SK-N-SH (cell line): ENCODE measurements at regions not wholly inside any gene's neighbourhood (a gene's known extent, or its start where the extent isn't known, plus 50 kb on each side); places are given as distances from the start of the nearest gene placed in this dataset.
A peak's percentile ranks its signal among the peaks of the same experiment; 100 is the strongest.

Experiments used
- CTCF ChIA-PET: fragments of 300-600, 350-600 bp; formaldehyde crosslinking; extraction: SDS; loops from one replicate; lab custom pipeline; 2021; lab: Yijun Ruan, JAX
- POLR2A ChIA-PET: fragments of 350-600 bp; sonication (Branson Sonifier 250); formaldehyde crosslinking; extraction: SDS; loops from one replicate; lab custom pipeline; 2020; ENCODE audit warnings: antibody characterized with exemption, inconsistent platforms; lab: Yijun Ruan, JAX
- DNase-seq: peaks from one replicate; pipeline ENCODE4 v3.0.0; 2012
- H2AFZ ChIP-seq: fragments of 200-600 bp; sonication (generic); 2 replicates; pipeline ENCODE4 v1.8.1; 2016; ENCODE audit warnings: antibody characterized with exemption, mild to moderate bottlenecking, low read depth
- H3F3A ChIP-seq: fragments of 200-600 bp; sonication (generic); replicated peaks from 2 replicates; pipeline ENCODE3; 2016; ENCODE audit warnings: antibody characterized with exemption, mild to moderate bottlenecking; ENCODE audit not compliant: insufficient read depth
- H3K27ac ChIP-seq, 2 experiments: fragments of 200-500 bp in 1 of 2; fragments of 200-600 bp in 1 of 2; sonication (Bioruptor generic) in 1 of 2; sonication (generic), shearing (Covaris generic) in 1 of 2; 2 replicates each; pipeline versions ENCODE4 v1.5.1 to v1.6.1; 2014 to 2016; ENCODE audit warnings: low read depth in 2 of 2, inconsistent platforms in 1 of 2, low read length in 1 of 2, mild to moderate bottlenecking in 1 of 2, mixed read lengths in 1 of 2
- H3K27me3 ChIP-seq: fragments of 200-600 bp; sonication (generic), shearing (Covaris generic); 2 replicates; pipeline ENCODE4 v1.6.1; 2016; ENCODE audit warnings: mixed run types; ENCODE audit not compliant: insufficient read depth
- H3K36me3 ChIP-seq, 2 experiments: fragments of 200-500 bp in 1 of 2; fragments of 200-600 bp in 1 of 2; sonication (Bioruptor generic) in 1 of 2; sonication (generic) in 1 of 2; replicated peaks in 1 of 2; 2 replicates each; pipeline versions ENCODE3 to v1.5.1; 2014 to 2016; ENCODE audit warnings: low read length in 1 of 2, mild to moderate bottlenecking in 1 of 2; ENCODE audit not compliant: insufficient read depth in 2 of 2, control insufficient read depth in 1 of 2
- H3K4me1 ChIP-seq, 2 experiments: fragments of 200-500 bp in 1 of 2; fragments of 200-600 bp in 1 of 2; sonication (Bioruptor generic) in 1 of 2; sonication (generic), shearing (Covaris generic) in 1 of 2; 2 replicates each; pipeline versions ENCODE4 v1.5.1 to v1.6.1; 2014 to 2016; ENCODE audit warnings: low read depth in 1 of 2, low read length in 1 of 2, mixed run types in 1 of 2; ENCODE audit not compliant: insufficient read depth in 2 of 2, control insufficient read depth in 1 of 2
- H3K4me2 ChIP-seq: fragments of 200-600 bp; sonication (generic), shearing (Covaris generic); 2 replicates; pipeline ENCODE4 v1.6.1; 2017; ENCODE audit warnings: mixed run types
- H3K4me3 ChIP-seq, 2 experiments: fragments of 200-500 bp in 1 of 2; fragments of 200-600 bp in 1 of 2; sonication (Bioruptor generic) in 1 of 2; sonication (generic), shearing (Covaris generic) in 1 of 2; 2 replicates each; pipeline versions ENCODE4 v1.5.1 to v1.8.1; 2014 to 2016; ENCODE audit warnings: low read depth in 2 of 2, inconsistent platforms in 1 of 2, low read length in 1 of 2, mild to moderate bottlenecking in 1 of 2, mixed read lengths in 1 of 2, moderate library complexity in 1 of 2
- H3K79me2 ChIP-seq: fragments of 200-600 bp; sonication (generic); 2 replicates; pipeline ENCODE4 v1.8.1; 2017; ENCODE audit warnings: mild to moderate bottlenecking; ENCODE audit not compliant: insufficient read depth
- H3K9ac ChIP-seq: fragments of 200-600 bp; sonication (generic); 2 replicates; pipeline ENCODE4 v1.6.1; 2017; ENCODE audit warnings: mixed run types
- H3K9me2 ChIP-seq: fragments of 200-600 bp; sonication (generic); 2 replicates; pipeline ENCODE4 v1.6.1; 2017; ENCODE audit warnings: mixed run types
- H3K9me3 ChIP-seq: fragments of 200-600 bp; sonication (generic); 2 replicates; pipeline ENCODE4 v1.6.1; 2017; ENCODE audit warnings: mixed run types, mild to moderate bottlenecking, moderate library complexity
- H4K20me1 ChIP-seq: fragments of 200-600 bp; sonication (generic); 2 replicates; pipeline ENCODE4 v1.6.1; 2017; ENCODE audit warnings: mild to moderate bottlenecking, mixed run types; ENCODE audit not compliant: insufficient read depth
- CHD2 ChIP-seq: fragments of 150-350 bp; IDR thresholded peaks from 2 replicates; pipeline ENCODE4 v1.6.1; 2018; ENCODE audit warnings: low read length; ENCODE audit not compliant: partially characterized antibody
- FOXJ3 ChIP-seq: sonication (generic); formaldehyde crosslinking; IDR thresholded peaks from 2 replicates; pipeline ENCODE4 v1.5.1; 2020; ENCODE audit warnings: mild to moderate bottlenecking, missing genetic modification reagents
- JUND ChIP-seq: IDR thresholded peaks from 2 replicates; pipeline ENCODE4 v1.4.0; 2012
- POLR2AphosphoS5 ChIP-seq: IDR thresholded peaks from 2 replicates; pipeline ENCODE4 v1.6.1; 2012; ENCODE audit warnings: low read depth, low read length
- SMC3 ChIP-seq: IDR thresholded peaks from 2 replicates; pipeline ENCODE4 v1.6.1; 2012; ENCODE audit warnings: low read depth, low read length, improper control_type of control experiment
- TCF12 ChIP-seq: IDR thresholded peaks from 2 replicates; pipeline ENCODE4 v1.4.0; 2012
- WGBS: methylation state at CpG from one replicate; pipeline ENCODE4 v1.1.6; 2017; ENCODE audit warnings: low lambda C conversion rate; 5-methylcytosine and 5-hydroxymethylcytosine counted together
- TF ChIP-seq, protein P1 (sequence below): IDR thresholded peaks from 2 replicates; pipeline ENCODE4 v1.4.0; 2012; ENCODE audit warnings: low read depth, borderline replicate concordance
- TF ChIP-seq, protein P2 (sequence below): fragments of 150-350 bp; IDR thresholded peaks from 2 replicates; pipeline ENCODE4 v1.6.1; 2016; ENCODE audit warnings: mild to moderate bottlenecking, low read depth, low read length
- TF ChIP-seq, protein P3 (sequence below): IDR thresholded peaks from 2 replicates; pipeline ENCODE4 v1.4.0; 2012; ENCODE audit warnings: low read depth

DNA sequence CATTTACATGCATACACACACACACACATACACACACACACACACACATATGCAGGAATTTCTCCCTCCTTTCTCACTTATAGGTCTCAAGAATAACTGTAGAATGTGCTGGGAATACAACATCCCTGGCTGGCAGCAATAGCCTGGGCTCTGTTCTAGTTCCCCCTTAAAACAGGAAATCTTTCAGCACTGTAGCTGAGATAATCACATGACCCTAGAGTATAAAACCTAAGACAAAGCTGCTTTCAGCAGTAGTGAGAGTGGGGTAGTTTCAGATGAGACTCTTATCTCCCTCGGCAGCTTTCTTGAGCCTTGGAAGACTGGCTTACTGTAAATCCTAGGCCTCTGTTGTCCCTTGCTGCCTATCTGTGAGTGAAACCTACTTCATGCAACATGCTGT is 137.4 kb upstream of the AKR1E2 start:
- no peak overlapping the region for H3K4me3 ChIP-seq
- H3K79me2 ChIP-seq, result no peaks in the 10 kb centered on the region
- peaks cover 38% of the 10 kb centered on the region for H3F3A ChIP-seq
- no peak for DNase-seq
- CTCF ChIA-PET, result no interaction called here
- H3K9me3 ChIP-seq, result no peaks in the 10 kb centered on the region
- H3K4me1 ChIP-seq, result peaks cover 3 to 41% of the 10 kb centered on the region in 2 experiments
- H3K36me3 ChIP-seq, result no peaks in the 10 kb centered on the region
- H3K9ac ChIP-seq, result peak overlapping the region; percentile 75; the same call in 1 of the 2 replicates
- no peaks in the 10 kb centered on the region for H3K9me2 ChIP-seq
- no peaks in the 10 kb centered on the region for H3K27me3 ChIP-seq
- H3K27ac ChIP-seq, result peak overlapping the region; percentile 84 to 90; a peak in 3 of 4 replicates
- POLR2A ChIA-PET, result no interaction called here
- no peak overlapping the region for H2AFZ ChIP-seq
- TF ChIP-seq, protein P1, sequence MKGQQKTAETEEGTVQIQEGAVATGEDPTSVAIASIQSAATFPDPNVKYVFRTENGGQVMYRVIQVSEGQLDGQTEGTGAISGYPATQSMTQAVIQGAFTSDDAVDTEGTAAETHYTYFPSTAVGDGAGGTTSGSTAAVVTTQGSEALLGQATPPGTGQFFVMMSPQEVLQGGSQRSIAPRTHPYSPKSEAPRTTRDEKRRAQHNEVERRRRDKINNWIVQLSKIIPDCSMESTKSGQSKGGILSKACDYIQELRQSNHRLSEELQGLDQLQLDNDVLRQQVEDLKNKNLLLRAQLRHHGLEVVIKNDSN, result peak; percentile 51; the same call in 1 of the 2 replicates
- TF ChIP-seq, protein P2, sequence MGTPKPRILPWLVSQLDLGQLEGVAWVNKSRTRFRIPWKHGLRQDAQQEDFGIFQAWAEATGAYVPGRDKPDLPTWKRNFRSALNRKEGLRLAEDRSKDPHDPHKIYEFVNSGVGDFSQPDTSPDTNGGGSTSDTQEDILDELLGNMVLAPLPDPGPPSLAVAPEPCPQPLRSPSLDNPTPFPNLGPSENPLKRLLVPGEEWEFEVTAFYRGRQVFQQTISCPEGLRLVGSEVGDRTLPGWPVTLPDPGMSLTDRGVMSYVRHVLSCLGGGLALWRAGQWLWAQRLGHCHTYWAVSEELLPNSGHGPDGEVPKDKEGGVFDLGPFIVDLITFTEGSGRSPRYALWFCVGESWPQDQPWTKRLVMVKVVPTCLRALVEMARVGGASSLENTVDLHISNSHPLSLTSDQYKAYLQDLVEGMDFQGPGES, result no peak
- no peak for TF ChIP-seq FOXJ3 (CRISPR knock-in tag)
- no peak for TF ChIP-seq SMC3
- no peak overlapping the region for H3K4me2 ChIP-seq
- H4K20me1 ChIP-seq, result no peaks in the 10 kb centered on the region
- 100% methylated on average over 1 of the region's 1 CpG for WGBS

DNA sequence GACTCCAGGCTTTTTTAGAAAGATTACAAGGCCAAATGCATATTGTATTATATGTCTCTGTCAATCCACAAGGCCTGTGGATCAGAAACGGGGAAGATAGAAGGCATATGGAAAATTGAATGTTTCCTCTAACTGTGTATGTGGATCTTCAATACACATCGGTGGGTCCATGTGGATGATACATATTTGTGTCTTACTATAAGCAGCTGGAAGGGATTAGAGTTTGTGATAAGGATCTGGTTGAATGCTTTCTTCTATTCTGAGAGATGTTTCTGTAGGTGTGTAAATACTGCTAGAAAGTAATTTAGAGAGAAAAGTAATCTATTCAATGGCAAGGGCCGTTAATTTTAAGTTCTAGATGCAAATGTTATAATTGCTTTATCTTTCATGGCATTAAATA is 137.8 kb upstream of the AKR1E2 start:
- peaks cover 3 to 41% of the 10 kb centered on the region in 2 experiments for H3K4me1 ChIP-seq
- no peaks in the 10 kb centered on the region for H3K36me3 ChIP-seq
- peak overlapping the region; percentile 75; the same call in 1 of the 2 replicates for H3K9ac ChIP-seq
- no peaks in the 10 kb centered on the region for H3K9me2 ChIP-seq
- 43% methylated on average over 3 of the region's 3 CpGs for WGBS
- TF ChIP-seq, protein P3, sequence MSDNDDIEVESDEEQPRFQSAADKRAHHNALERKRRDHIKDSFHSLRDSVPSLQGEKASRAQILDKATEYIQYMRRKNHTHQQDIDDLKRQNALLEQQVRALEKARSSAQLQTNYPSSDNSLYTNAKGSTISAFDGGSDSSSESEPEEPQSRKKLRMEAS, result no peak
- TF ChIP-seq, protein P1, result no peak
- TF ChIP-seq CHD2 (no peak), POLR2AphosphoS5 (no peak), FOXJ3 (CRISPR knock-in tag) (no peak), JUND (no peak), TCF12 (peak; percentile 82)
- peaks cover 38% of the 10 kb centered on the region for H3F3A ChIP-seq
- H3K9me3 ChIP-seq, result no peaks in the 10 kb centered on the region
- H3K4me3 ChIP-seq, result no peak overlapping the region
- no peak for DNase-seq
- no peaks in the 10 kb centered on the region for H4K20me1 ChIP-seq
- ChIA-PET CTCF (no interaction called here), POLR2A (no interaction called here)
- H3K79me2 ChIP-seq, result no peaks in the 10 kb centered on the region
- H3K4me2 ChIP-seq, result no peak overlapping the region
- H3K27me3 ChIP-seq, result no peaks in the 10 kb centered on the region
- H3K27ac ChIP-seq, result peak overlapping the region; percentile 84 to 90; a peak in 3 of 4 replicates
- H2AFZ ChIP-seq, result peak overlapping the region; percentile 12; the same call in 1 of the 2 replicates
